ENCODE measurements at regions not wholly inside any gene's neighbourhood (a gene's known extent, or its start where the extent isn't known, plus 50 kb on each side); places are given as distances from the start of the nearest gene placed in this dataset.

DNA sequence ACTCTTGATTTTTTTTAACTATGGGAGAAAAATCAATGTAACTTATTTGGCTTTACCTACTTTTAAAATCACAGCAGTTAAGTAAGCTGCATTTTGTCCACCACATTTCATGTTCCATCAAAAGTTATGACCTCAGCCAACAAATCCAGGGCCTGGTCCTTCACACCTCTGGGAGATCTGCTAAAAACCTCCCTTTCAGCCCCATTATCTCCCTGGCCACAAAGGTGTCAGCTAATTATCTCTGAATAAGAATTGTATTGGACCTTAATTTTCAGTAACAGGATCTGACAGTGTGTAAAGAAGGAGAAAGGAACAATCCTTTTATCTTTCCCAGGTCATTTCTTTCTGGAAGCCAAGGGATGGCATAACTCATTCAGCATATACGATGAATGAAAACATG, 359.3 kb downstream of the TMEM182 start:
- ChIA-PET POLR2A (no interaction called here), CTCF (no interaction called here)
- Histone ChIP-seq H3K4me3 (ENCODE audit: low read depth in 2 of 2, low read length in 2 of 2) (no peak overlapping the region), H3K27ac (ENCODE audit: low read length) (no peak overlapping the region), H3K27me3 (ENCODE audit: control insufficient read depth, insufficient read depth, low read length) (no peaks in the 10 kb centered on the region), H3K9me3 (ENCODE audit: control insufficient read depth, insufficient read depth, low read depth, low read length) (no peaks in the 10 kb centered on the region), H3K4me1 (ENCODE audit: control insufficient read depth, insufficient read depth, low read length) (no peaks in the 10 kb centered on the region), H3K36me3 (ENCODE audit: control insufficient read depth, insufficient read depth, low read length) (no peaks in the 10 kb centered on the region)
- in situ Hi-C loops (cut with HindIII; ENCODE audit: low pct_unique_long_range_greater_than_20kb, low sequenced_read_pairs), result no loop called here
- ATAC-seq (no peak), DNase-seq (ENCODE audit: low read depth, low spot score) (no peak)
- no TSS peak for BruUV-seq (replicated peaks)
- intact Hi-C loops (cut with micrococcal nuclease; ENCODE audit: unreplicated experiment), result no loop called here
- no peak for TF ChIP-seq SIN3A (IDR thresholded peaks at IDR 0.05; ENCODE audit: borderline replicate concordance, insufficient read depth, low read depth, low read length)
- TF ChIP-seq POLR2AphosphoS5 (IDR thresholded peaks at IDR 0.05; ENCODE audit: low read depth, low read length), result no peak
- TF ChIP-seq, protein P1, sequence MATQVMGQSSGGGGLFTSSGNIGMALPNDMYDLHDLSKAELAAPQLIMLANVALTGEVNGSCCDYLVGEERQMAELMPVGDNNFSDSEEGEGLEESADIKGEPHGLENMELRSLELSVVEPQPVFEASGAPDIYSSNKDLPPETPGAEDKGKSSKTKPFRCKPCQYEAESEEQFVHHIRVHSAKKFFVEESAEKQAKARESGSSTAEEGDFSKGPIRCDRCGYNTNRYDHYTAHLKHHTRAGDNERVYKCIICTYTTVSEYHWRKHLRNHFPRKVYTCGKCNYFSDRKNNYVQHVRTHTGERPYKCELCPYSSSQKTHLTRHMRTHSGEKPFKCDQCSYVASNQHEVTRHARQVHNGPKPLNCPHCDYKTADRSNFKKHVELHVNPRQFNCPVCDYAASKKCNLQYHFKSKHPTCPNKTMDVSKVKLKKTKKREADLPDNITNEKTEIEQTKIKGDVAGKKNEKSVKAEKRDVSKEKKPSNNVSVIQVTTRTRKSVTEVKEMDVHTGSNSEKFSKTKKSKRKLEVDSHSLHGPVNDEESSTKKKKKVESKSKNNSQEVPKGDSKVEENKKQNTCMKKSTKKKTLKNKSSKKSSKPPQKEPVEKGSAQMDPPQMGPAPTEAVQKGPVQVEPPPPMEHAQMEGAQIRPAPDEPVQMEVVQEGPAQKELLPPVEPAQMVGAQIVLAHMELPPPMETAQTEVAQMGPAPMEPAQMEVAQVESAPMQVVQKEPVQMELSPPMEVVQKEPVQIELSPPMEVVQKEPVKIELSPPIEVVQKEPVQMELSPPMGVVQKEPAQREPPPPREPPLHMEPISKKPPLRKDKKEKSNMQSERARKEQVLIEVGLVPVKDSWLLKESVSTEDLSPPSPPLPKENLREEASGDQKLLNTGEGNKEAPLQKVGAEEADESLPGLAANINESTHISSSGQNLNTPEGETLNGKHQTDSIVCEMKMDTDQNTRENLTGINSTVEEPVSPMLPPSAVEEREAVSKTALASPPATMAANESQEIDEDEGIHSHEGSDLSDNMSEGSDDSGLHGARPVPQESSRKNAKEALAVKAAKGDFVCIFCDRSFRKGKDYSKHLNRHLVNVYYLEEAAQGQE (IDR thresholded peaks at IDR 0.05; ENCODE audit: insufficient read depth in 1 of 2, low read depth in 2 of 2, low read length in 1 of 2), result no peak
- no peak for TF ChIP-seq TCF7L2 (IDR thresholded peaks at IDR 0.05; ENCODE audit: low read depth, low read length)

GRCh38 chr2:103123516-103123915, 361.7 kb downstream of the TMEM182 start:
- no peaks in the 10 kb centered on the region for H3K4me1 ChIP-seq (ENCODE audit: control insufficient read depth, insufficient read depth, low read length)
- no peak overlapping the region for H3K4me3 ChIP-seq (ENCODE audit: low read depth in 2 of 2, low read length in 2 of 2)
- DNase-seq (ENCODE audit: low read depth, low spot score) (no peak), ATAC-seq (no peak)
- no TSS peak for BruUV-seq (replicated peaks)
- H3K27me3 ChIP-seq (ENCODE audit: control insufficient read depth, insufficient read depth, low read length), result no peaks in the 10 kb centered on the region
- H3K9me3 ChIP-seq (ENCODE audit: control insufficient read depth, insufficient read depth, low read depth, low read length), result no peaks in the 10 kb centered on the region
- intact Hi-C loops (cut with micrococcal nuclease; ENCODE audit: unreplicated experiment), result no loop called here
- H3K36me3 ChIP-seq (ENCODE audit: control insufficient read depth, insufficient read depth, low read length), result no peaks in the 10 kb centered on the region
- TF ChIP-seq, protein P1 (IDR thresholded peaks at IDR 0.05; ENCODE audit: insufficient read depth in 1 of 2, low read depth in 2 of 2, low read length in 1 of 2), result no peak
- TF ChIP-seq SIN3A (IDR thresholded peaks at IDR 0.05; ENCODE audit: borderline replicate concordance, insufficient read depth, low read depth, low read length) (no peak), POLR2AphosphoS5 (IDR thresholded peaks at IDR 0.05; ENCODE audit: low read depth, low read length) (no peak), TCF7L2 (IDR thresholded peaks at IDR 0.05; ENCODE audit: low read depth, low read length) (no peak)
- TF ChIP-seq, protein P2, sequence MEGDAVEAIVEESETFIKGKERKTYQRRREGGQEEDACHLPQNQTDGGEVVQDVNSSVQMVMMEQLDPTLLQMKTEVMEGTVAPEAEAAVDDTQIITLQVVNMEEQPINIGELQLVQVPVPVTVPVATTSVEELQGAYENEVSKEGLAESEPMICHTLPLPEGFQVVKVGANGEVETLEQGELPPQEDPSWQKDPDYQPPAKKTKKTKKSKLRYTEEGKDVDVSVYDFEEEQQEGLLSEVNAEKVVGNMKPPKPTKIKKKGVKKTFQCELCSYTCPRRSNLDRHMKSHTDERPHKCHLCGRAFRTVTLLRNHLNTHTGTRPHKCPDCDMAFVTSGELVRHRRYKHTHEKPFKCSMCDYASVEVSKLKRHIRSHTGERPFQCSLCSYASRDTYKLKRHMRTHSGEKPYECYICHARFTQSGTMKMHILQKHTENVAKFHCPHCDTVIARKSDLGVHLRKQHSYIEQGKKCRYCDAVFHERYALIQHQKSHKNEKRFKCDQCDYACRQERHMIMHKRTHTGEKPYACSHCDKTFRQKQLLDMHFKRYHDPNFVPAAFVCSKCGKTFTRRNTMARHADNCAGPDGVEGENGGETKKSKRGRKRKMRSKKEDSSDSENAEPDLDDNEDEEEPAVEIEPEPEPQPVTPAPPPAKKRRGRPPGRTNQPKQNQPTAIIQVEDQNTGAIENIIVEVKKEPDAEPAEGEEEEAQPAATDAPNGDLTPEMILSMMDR (IDR thresholded peaks at IDR 0.05), result no peak
- in situ Hi-C loops (cut with HindIII; ENCODE audit: low pct_unique_long_range_greater_than_20kb, low sequenced_read_pairs), result no loop called here
- ChIA-PET CTCF (no interaction called here), POLR2A (no interaction called here)
- H3K27ac ChIP-seq (ENCODE audit: low read length), result no peak overlapping the region

Measured in Panc1 (cell line).